NCI-H2081 (cell line): ENCODE measurements at regions not wholly inside any gene's neighbourhood (a gene's known extent, or its start where the extent isn't known, plus 50 kb on each side); places are given as distances from the start of the nearest gene placed in this dataset.
"Not testable (repeated sequence)": the region's sequence is repeated elsewhere in the genome, so short reads cannot be mapped to it uniquely, and the experiment has no call there.

ENCODE experiments used
- DNase-seq, 2 experiments: peaks; one replicate each; lab custom pipeline; 2025; lab: John Stamatoyannopoulos, UW

GRCh38 chr7:46934198-46934825, 647.6 kb downstream of the TNS3 start:
- no peak for DNase-seq

- no peak for DNase-seq
Observed at GRCh38 chr7:46933596-46933995, 648.3 kb downstream of the TNS3 start.

GRCh38 chr7:46932676-46933424, 649.1 kb downstream of the TNS3 start:
- DNase-seq: no peak

GRCh38 chr7:46932306-46932675, 649.6 kb downstream of the TNS3 start:
- DNase-seq: no peak

- no peak for DNase-seq
Observed at GRCh38 chr7:46930366-46930765, 651.5 kb downstream of the TNS3 start.

- DNase-seq: no peak
Observed at GRCh38 chr7:46929359-46929758, 652.6 kb downstream of the TNS3 start.

GRCh38 chr7:46928719-46929118, 653.2 kb downstream of the TNS3 start:
- DNase-seq: no peak

- no peak for DNase-seq
Observed at GRCh38 chr7:46927131-46927810, 654.6 kb downstream of the TNS3 start.

- no peak for DNase-seq
Observed at GRCh38 chr7:46916581-46916980, 665.3 kb downstream of the TNS3 start.

GRCh38 chr7:46912692-46913091, 669.2 kb downstream of the TNS3 start:
- no peak for DNase-seq

- no peak for DNase-seq
Observed at GRCh38 chr7:46909601-46910051, 672.3 kb downstream of the TNS3 start.

- DNase-seq: no peak
Observed at GRCh38 chr7:46908770-46909169, 673.1 kb downstream of the TNS3 start.

- not testable (repeated sequence) for DNase-seq
Observed at GRCh38 chr7:46904523-46904922, 677.4 kb downstream of the TNS3 start.

- no peak for DNase-seq
Observed at GRCh38 chr7:46902463-46902862, 679.4 kb downstream of the TNS3 start.

- no peak for DNase-seq
Observed at GRCh38 chr7:46900312-46901263, 681.3 kb downstream of the TNS3 start.

GRCh38 chr7:46897381-46897780, 684.5 kb downstream of the TNS3 start:
- DNase-seq: no peak

- DNase-seq: no peak
Observed at GRCh38 chr7:46886669-46887374, 695.1 kb downstream of the TNS3 start.

- DNase-seq: no peak
Observed at GRCh38 chr7:46885167-46885566, 696.7 kb downstream of the TNS3 start.

GRCh38 chr7:46881507-46882127, 700.3 kb downstream of the TNS3 start:
- DNase-seq: no peak

- no peak for DNase-seq
Observed at GRCh38 chr7:46880508-46881196, 701.3 kb downstream of the TNS3 start.
